H9 (cell line): ENCODE measurements at regions not wholly inside any gene's neighbourhood (a gene's known extent, or its start where the extent isn't known, plus 50 kb on each side); places are given as distances from the start of the nearest gene placed in this dataset.

Experiments
- DNase-seq: peaks from one replicate; pipeline ENCODE4 v3.0.0-alpha.2; 2017
- H2AFZ ChIP-seq: one replicate; pipeline ENCODE4 v1.6.1; 2013; ENCODE audit warnings: mild to moderate bottlenecking, low read length, control low read depth, moderate library complexity
- H2AK5ac ChIP-seq: 2 replicates; pipeline ENCODE4 v1.6.1; 2013; ENCODE audit warnings: low read length, control low read depth, mixed read lengths; ENCODE audit not compliant: insufficient read length
- H2BK120ac ChIP-seq: one replicate; pipeline ENCODE4 v1.6.1; 2013; ENCODE audit warnings: low read depth, mild to moderate bottlenecking, low read length, control low read depth, inconsistent platforms; ENCODE audit not compliant: poor library complexity, severe bottlenecking
- H2BK12ac ChIP-seq: 2 replicates; pipeline ENCODE4 v1.6.1; 2013; ENCODE audit warnings: low read length, control low read depth, mixed read lengths, low read depth; ENCODE audit not compliant: insufficient read length
- H2BK15ac ChIP-seq: 2 replicates; pipeline ENCODE4 v1.6.1; 2013; ENCODE audit warnings: low read depth, low read length, control low read depth
- H2BK20ac ChIP-seq: one replicate; pipeline ENCODE4 v1.6.1; 2013; ENCODE audit warnings: low read depth, mild to moderate bottlenecking, low read length, control low read depth, inconsistent platforms; ENCODE audit not compliant: poor library complexity, severe bottlenecking
- H2BK5ac ChIP-seq: 2 replicates; pipeline ENCODE4 v1.6.1; 2013; ENCODE audit warnings: low read length, control low read depth, mixed read lengths; ENCODE audit not compliant: insufficient read length
- H3K14ac ChIP-seq: 2 replicates; pipeline ENCODE4 v1.6.1; 2013; ENCODE audit warnings: low read length, control low read depth; ENCODE audit not compliant: insufficient read depth
- H3K18ac ChIP-seq: 2 replicates; pipeline ENCODE4 v1.6.1; 2013; ENCODE audit warnings: low read depth, mild to moderate bottlenecking, mixed read lengths, low read length, control low read depth; ENCODE audit not compliant: insufficient read length
- H3K23ac ChIP-seq: 2 replicates; pipeline ENCODE4 v1.6.1; 2013; ENCODE audit warnings: low read length, control low read depth, mixed read lengths, low read depth; ENCODE audit not compliant: insufficient read length
- H3K23me2 ChIP-seq: 2 replicates; pipeline ENCODE4 v1.6.1; 2013; ENCODE audit warnings: low read depth, mild to moderate bottlenecking, mixed read lengths, low read length, control low read depth; ENCODE audit not compliant: insufficient read length, poor library complexity, severe bottlenecking
- H3K27ac ChIP-seq: 2 replicates; pipeline ENCODE4 v1.5.1; 2013; ENCODE audit warnings: low read length, control low read depth, mixed read lengths, low read depth; ENCODE audit not compliant: insufficient read length
- H3K27me3 ChIP-seq: 2 replicates; pipeline ENCODE4 v1.6.1; 2013; ENCODE audit warnings: low read length, control low read depth, inconsistent platforms; ENCODE audit not compliant: insufficient read depth
- H3K4ac ChIP-seq: 2 replicates; pipeline ENCODE4 v1.6.1; 2013; ENCODE audit warnings: low read depth, mild to moderate bottlenecking, control low read depth, inconsistent platforms, low read length, moderate library complexity
- H3K4me1 ChIP-seq: 2 replicates; pipeline ENCODE4 v1.6.1; 2013; ENCODE audit warnings: low read length, control low read depth, inconsistent platforms; ENCODE audit not compliant: insufficient read depth
- H3K4me2 ChIP-seq: 2 replicates; pipeline ENCODE4 v1.6.1; 2013; ENCODE audit warnings: low read length, control low read depth, mixed read lengths; ENCODE audit not compliant: insufficient read length, insufficient read depth
- H3K56ac ChIP-seq: 2 replicates; pipeline ENCODE4 v1.6.1; 2013; ENCODE audit warnings: low read depth, mild to moderate bottlenecking, mixed read lengths, low read length, control low read depth; ENCODE audit not compliant: insufficient read length
- H3K79me1 ChIP-seq: 2 replicates; pipeline ENCODE4 v1.6.1; 2013; ENCODE audit warnings: low read depth, mild to moderate bottlenecking, moderate library complexity, low read length, control low read depth, inconsistent platforms; ENCODE audit not compliant: insufficient read depth, poor library complexity, severe bottlenecking
- H3K79me2 ChIP-seq: 2 replicates; pipeline ENCODE4 v1.6.1; 2013; ENCODE audit warnings: low read length, control low read depth, inconsistent platforms; ENCODE audit not compliant: insufficient read depth
- H3K9ac ChIP-seq: 2 replicates; pipeline ENCODE4 v1.6.1; 2013; ENCODE audit warnings: low read length, control low read depth, mixed read lengths; ENCODE audit not compliant: insufficient read length; ENCODE audit errors: extremely low read depth
- H3K9me3 ChIP-seq: one replicate; pipeline ENCODE4 v1.6.1; 2013; ENCODE audit warnings: low read depth, low read length, inconsistent platforms; ENCODE audit not compliant: control insufficient read depth
- H3T11ph ChIP-seq: one replicate; pipeline ENCODE4 v1.6.1; 2013; ENCODE audit warnings: mild to moderate bottlenecking, low read length, control low read depth, inconsistent platforms
- H4K20me1 ChIP-seq: one replicate; pipeline ENCODE4 v1.6.1; 2013; ENCODE audit not compliant: control insufficient read depth, insufficient read length, insufficient read depth
- H4K5ac ChIP-seq: 2 replicates; pipeline ENCODE4 v1.6.1; 2013; ENCODE audit warnings: low read depth, mild to moderate bottlenecking, mixed read lengths, low read length, control low read depth; ENCODE audit not compliant: insufficient read length
- H4K8ac ChIP-seq: replicated peaks from 2 replicates; pipeline ENCODE4 v1.6.1; 2013; ENCODE audit warnings: low read length, control low read depth, mixed read lengths, low read depth; ENCODE audit not compliant: insufficient read length
- H4K91ac ChIP-seq: 2 replicates; pipeline ENCODE4 v1.6.1; 2013; ENCODE audit warnings: low read depth, mild to moderate bottlenecking, moderate library complexity, mixed read lengths, low read length, control low read depth; ENCODE audit not compliant: insufficient read length
- H3K27ac Mint-ChIP-seq, 3 experiments: 2 replicates in 2 of 3; 3 replicates in 1 of 3; pipeline ENCODE4 v1.8.0; 2020 to 2021; ENCODE audit warnings: mixed read lengths in 3 of 3, mild to moderate bottlenecking in 1 of 3, moderate library complexity in 1 of 3
- H3K27me3 Mint-ChIP-seq: 2 replicates; pipeline ENCODE4 v1.8.0; 2021; ENCODE audit warnings: low read depth, mild to moderate bottlenecking, moderate library complexity, mixed read lengths
- H3K36me3 Mint-ChIP-seq, 3 experiments: 2 replicates in 2 of 3; 3 replicates in 1 of 3; pipeline ENCODE4 v1.8.0; 2020 to 2021; ENCODE audit warnings: low read depth in 3 of 3, mixed read lengths in 3 of 3; ENCODE audit not compliant: insufficient read depth in 1 of 3
- H3K4me1 Mint-ChIP-seq, 2 experiments: 2 replicates each; pipeline ENCODE4 v1.8.0; 2020; ENCODE audit warnings: mixed read lengths in 2 of 2
- H3K4me3 Mint-ChIP-seq, 2 experiments: 2 replicates in 1 of 2; 3 replicates in 1 of 2; pipeline ENCODE4 v1.8.0; 2020 to 2021; ENCODE audit warnings: mild to moderate bottlenecking in 2 of 2, mixed read lengths in 2 of 2, moderate library complexity in 1 of 2
- H3K9me3 Mint-ChIP-seq, 2 experiments: 2 replicates in 1 of 2; 3 replicates in 1 of 2; pipeline ENCODE4 v1.8.0; 2020; ENCODE audit warnings: mild to moderate bottlenecking in 2 of 2, mixed read lengths in 2 of 2, moderate library complexity in 1 of 2
- WGBS: extraction: QIAGEN DNeasy Blood & Tissue Kit; methylation state at CpG from one replicate; pipeline ENCODE4 v1.1.7; 2013; ENCODE audit warnings: missing lambda C conversion rate, low lambda C conversion rate, mixed read lengths; ENCODE audit not compliant: insufficient read length; ENCODE audit errors: extremely low coverage; 5-methylcytosine and 5-hydroxymethylcytosine counted together
- TF ChIP-seq, protein P1 (sequence below): fragments of 200-600 bp; sonication (generic); conservative IDR thresholded peaks from 3 replicates; pipeline ENCODE4 v1.8.0; 2021; ENCODE audit warnings: antibody characterized with exemption, mild to moderate bottlenecking

DNA sequence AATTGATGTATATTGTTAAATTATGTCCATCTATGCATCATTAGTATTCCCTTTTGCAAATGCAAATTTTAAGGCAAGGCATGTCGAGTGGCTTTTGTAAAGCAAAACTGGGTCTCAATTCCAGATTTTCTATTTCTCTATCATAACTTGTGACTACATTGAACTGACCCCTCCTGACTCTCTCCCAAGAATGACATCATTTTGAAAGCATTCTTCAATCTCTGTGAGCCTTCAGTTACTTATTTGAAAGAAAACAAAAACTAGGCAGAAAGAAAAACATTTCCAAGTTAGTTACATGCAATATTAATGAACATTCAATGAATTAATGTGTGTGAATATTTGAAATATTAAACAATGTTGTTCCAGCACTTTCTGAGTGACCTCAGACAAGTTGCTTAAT, 314.3 kb upstream of the CLNK start:
- Histone ChIP-seq H2AFZ (no peak overlapping the region), H4K8ac (no peak overlapping the region), H4K20me1 (no peaks in the 10 kb centered on the region), H2BK120ac (no peak overlapping the region), H4K91ac (no peak overlapping the region), H3K4me1 (no peaks in the 10 kb centered on the region), H3K56ac (no peak overlapping the region), H4K5ac (no peak overlapping the region), H3K23ac (no peak overlapping the region), H3K9me3 (no peaks in the 10 kb centered on the region), H3K27me3 (no peaks in the 10 kb centered on the region), H2BK15ac (no peak overlapping the region), H2BK12ac (no peak overlapping the region), H3K4me2 (no peak overlapping the region), H3K4ac (no peak overlapping the region), H3K18ac (no peak overlapping the region), H2AK5ac (no peak overlapping the region), H2BK5ac (no peak overlapping the region), H3T11ph (no peak overlapping the region), H3K27ac (no peak overlapping the region), H3K23me2 (no peaks in the 10 kb centered on the region), H3K79me2 (no peaks in the 10 kb centered on the region), H2BK20ac (no peak overlapping the region), H3K9ac (no peak overlapping the region), H3K79me1 (no peaks in the 10 kb centered on the region), H3K14ac (no peak overlapping the region)
- Mint-ChIP-seq H3K27ac (no peak overlapping the region), H3K4me1 (peaks cover 0 to 2% of the 10 kb centered on the region in 2 experiments; a peak in 1 of 4 replicates), H3K36me3 (no peaks in the 10 kb centered on the region; a peak in 1 of 7 replicates), H3K9me3 (no peaks in the 10 kb centered on the region), H3K4me3 (no peak overlapping the region), H3K27me3 (no peaks in the 10 kb centered on the region)
- TF ChIP-seq, protein P1, sequence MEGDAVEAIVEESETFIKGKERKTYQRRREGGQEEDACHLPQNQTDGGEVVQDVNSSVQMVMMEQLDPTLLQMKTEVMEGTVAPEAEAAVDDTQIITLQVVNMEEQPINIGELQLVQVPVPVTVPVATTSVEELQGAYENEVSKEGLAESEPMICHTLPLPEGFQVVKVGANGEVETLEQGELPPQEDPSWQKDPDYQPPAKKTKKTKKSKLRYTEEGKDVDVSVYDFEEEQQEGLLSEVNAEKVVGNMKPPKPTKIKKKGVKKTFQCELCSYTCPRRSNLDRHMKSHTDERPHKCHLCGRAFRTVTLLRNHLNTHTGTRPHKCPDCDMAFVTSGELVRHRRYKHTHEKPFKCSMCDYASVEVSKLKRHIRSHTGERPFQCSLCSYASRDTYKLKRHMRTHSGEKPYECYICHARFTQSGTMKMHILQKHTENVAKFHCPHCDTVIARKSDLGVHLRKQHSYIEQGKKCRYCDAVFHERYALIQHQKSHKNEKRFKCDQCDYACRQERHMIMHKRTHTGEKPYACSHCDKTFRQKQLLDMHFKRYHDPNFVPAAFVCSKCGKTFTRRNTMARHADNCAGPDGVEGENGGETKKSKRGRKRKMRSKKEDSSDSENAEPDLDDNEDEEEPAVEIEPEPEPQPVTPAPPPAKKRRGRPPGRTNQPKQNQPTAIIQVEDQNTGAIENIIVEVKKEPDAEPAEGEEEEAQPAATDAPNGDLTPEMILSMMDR: no peak
- no peak for DNase-seq
- no CpG with 5 or more reads among the region's 1 CpG for WGBS
